Tibial nerve (tissue), 4 donors: ENCODE measurements at regions not wholly inside any gene's neighbourhood (a gene's known extent, or its start where the extent isn't known, plus 50 kb on each side); places are given as distances from the start of the nearest gene placed in this dataset.

Source experiments
- DNase-seq, 2 donors: peaks; one replicate each; pipeline ENCODE4 v3.0.0-alpha.2; 2019; ENCODE audit warnings: low spot score in 2 of 2
- H3K27ac ChIP-seq, 4 donors: fragments of 200-600 bp; sonication (generic) in 3 of 4; one replicate each; pipeline ENCODE4 v1.5.1; 2017 to 2019; ENCODE audit warnings: mild to moderate bottlenecking in 1 of 4
- H3K27me3 ChIP-seq, 2 donors: fragments of 200-600 bp; sonication (generic) in 1 of 2; one replicate each; pipeline versions ENCODE4 v1.5.1 to v1.6.0; 2017 to 2019
- H3K36me3 ChIP-seq, 3 donors: fragments of 200-600 bp; sonication (generic); one replicate each; pipeline ENCODE4 v1.5.1; 2018 to 2019
- H3K4me1 ChIP-seq, 4 donors: fragments of 200-600 bp; sonication (generic) in 3 of 4; one replicate each; pipeline ENCODE4 v1.5.1; 2017 to 2019
- H3K4me3 ChIP-seq, 4 donors: fragments of 200-600 bp; sonication (generic) in 3 of 4; one replicate each; pipeline ENCODE4 v1.5.1; 2017 to 2019; ENCODE audit warnings: mild to moderate bottlenecking in 1 of 4, moderate library complexity in 1 of 4
- H3K9me3 ChIP-seq, 4 donors: fragments of 200-600 bp; sonication (generic) in 3 of 4; one replicate each; pipeline ENCODE4 v1.5.1; 2017 to 2019
- EP300 ChIP-seq, 2 donors: sonication (generic); formaldehyde crosslinking; IDR thresholded peaks; one replicate each; pipeline ENCODE4 v1.6.1; 2017; ENCODE audit warnings: antibody characterized with exemption in 2 of 2, mild to moderate bottlenecking in 1 of 2
- POLR2A ChIP-seq, 2 donors: fragments of 450-650 bp; IDR thresholded peaks; one replicate each; pipeline ENCODE4 v1.6.1; 2017; ENCODE audit warnings: antibody characterized with exemption in 2 of 2, mild to moderate bottlenecking in 2 of 2, moderate library complexity in 2 of 2
- WGBS, 2 donors: methylation state at CpG; one replicate each; pipeline ENCODE4 v1.1.5; 2018; 5-methylcytosine and 5-hydroxymethylcytosine counted together
- TF ChIP-seq, protein P1 (sequence below), 5 experiments: fragments of 200-600 bp in 3 of 5; fragments of 450-650 bp in 2 of 5; sonication (generic) in 3 of 5; IDR thresholded peaks; one replicate each; pipeline ENCODE4 v1.5.1; 2016 to 2019; ENCODE audit warnings: antibody characterized with exemption in 5 of 5, mild to moderate bottlenecking in 3 of 5, moderate library complexity in 2 of 5

DNA sequence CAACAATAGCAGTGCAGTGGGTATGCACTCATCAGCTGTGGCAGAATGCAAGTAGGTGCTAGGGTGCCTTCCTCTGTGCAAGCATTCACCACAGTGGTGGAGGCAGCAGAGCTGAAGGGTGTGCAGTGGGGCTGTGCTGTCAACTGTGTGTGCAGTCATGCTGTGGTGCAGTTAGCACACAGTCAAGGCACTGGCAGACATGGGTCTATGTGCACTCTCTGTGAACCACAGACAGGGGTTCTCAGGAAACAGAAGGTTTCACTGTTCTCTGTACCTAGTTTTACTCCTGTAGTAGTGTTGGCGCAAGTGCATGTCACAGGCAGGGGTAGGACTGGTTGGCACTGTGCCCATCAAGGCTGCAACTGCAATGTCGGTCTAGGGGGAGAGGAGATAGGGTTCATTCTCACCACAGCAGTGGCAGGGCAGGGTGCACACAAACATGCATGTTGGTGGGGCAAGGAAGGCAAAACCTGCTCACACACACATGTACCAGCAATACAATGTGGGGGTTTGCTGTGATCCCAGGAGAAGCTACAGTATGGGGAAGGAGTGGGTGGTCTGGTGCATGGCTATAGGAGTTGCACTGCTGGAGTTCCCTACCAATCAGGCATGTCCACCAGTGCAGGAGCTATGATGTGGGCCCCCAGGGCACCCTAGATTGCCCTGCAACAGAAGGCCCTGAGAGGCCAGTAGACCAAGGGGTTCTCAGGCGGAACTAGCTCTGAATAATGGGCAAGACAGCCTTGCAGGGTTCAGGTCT, 242.7 kb upstream of the DDX18 start:
- no peak overlapping the region for H3K4me3 ChIP-seq
- no peaks in the 10 kb centered on the region for H3K27me3 ChIP-seq
- H3K27ac ChIP-seq = no peak overlapping the region
- no peaks in the 10 kb centered on the region for H3K4me1 ChIP-seq
- peaks cover 0 to 14% (median 1%) of the 10 kb centered on the region in 4 donors for H3K9me3 ChIP-seq
- no peaks in the 10 kb centered on the region for H3K36me3 ChIP-seq
- no peak for TF ChIP-seq EP300 (IDR thresholded peaks at IDR 0.05)
- TF ChIP-seq, protein P1, sequence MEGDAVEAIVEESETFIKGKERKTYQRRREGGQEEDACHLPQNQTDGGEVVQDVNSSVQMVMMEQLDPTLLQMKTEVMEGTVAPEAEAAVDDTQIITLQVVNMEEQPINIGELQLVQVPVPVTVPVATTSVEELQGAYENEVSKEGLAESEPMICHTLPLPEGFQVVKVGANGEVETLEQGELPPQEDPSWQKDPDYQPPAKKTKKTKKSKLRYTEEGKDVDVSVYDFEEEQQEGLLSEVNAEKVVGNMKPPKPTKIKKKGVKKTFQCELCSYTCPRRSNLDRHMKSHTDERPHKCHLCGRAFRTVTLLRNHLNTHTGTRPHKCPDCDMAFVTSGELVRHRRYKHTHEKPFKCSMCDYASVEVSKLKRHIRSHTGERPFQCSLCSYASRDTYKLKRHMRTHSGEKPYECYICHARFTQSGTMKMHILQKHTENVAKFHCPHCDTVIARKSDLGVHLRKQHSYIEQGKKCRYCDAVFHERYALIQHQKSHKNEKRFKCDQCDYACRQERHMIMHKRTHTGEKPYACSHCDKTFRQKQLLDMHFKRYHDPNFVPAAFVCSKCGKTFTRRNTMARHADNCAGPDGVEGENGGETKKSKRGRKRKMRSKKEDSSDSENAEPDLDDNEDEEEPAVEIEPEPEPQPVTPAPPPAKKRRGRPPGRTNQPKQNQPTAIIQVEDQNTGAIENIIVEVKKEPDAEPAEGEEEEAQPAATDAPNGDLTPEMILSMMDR (IDR thresholded peaks at IDR 0.05) = no peak
- TF ChIP-seq POLR2A (IDR thresholded peaks at IDR 0.05) = no peak
- DNase-seq = no peak
- WGBS, 2 donors = 67 to 69% methylated on average over 2 to 3 of the region's 3 CpGs

DNA sequence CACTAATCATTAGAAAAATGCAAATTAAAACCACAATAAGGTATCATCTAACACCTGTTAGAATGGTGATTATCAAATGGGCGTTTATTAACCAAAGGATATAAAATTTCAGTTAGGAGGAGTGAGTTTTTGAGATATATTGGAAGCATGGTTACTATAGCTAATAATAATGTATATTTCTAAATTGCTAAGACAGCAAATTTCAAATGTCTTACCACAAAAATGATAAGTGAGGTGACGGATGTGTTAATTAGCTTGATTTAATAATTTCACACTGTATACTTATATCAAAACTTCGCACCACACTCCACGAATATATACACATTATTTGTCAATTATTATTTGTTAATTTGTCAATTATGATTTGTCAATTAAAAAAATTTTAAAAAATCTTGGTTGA, 227.2 kb upstream of the DDX18 start:
- DNase-seq = no peak
- 86 to 87% methylated on average over 4 of the region's 4 CpGs for WGBS, 2 donors
- Histone ChIP-seq H3K36me3 (no peaks in the 10 kb centered on the region), H3K9me3 (peaks cover 0 to 4% (median 2%) of the 10 kb centered on the region in 4 donors), H3K4me1 (no peaks in the 10 kb centered on the region), H3K27ac (no peak overlapping the region), H3K27me3 (no peaks in the 10 kb centered on the region), H3K4me3 (no peak overlapping the region)
- TF ChIP-seq POLR2A (IDR thresholded peaks at IDR 0.05) (no peak), EP300 (IDR thresholded peaks at IDR 0.05) (no peak)
- TF ChIP-seq, protein P1 (IDR thresholded peaks at IDR 0.05) = no peak

DNA sequence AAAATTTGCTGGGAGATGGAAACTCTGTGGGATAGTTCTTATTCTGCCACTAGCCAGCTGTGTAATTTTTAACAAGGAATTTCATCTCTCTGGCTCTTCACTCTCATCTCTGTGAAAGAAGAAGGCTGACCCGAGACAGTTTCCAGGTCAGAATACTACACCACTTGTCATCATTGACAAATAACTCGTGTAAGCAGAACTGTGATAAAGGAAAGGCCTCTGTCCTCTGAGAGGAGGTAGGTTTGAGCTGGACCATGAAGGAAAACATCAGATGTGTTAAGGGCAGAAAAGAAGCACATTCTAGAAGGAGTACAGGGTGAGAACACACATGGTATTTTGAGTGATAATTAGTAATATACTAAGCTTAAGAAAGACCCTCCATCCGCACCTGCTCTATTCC, 211.4 kb upstream of the DDX18 start:
- no peak for DNase-seq
- H3K4me1 ChIP-seq = no peaks in the 10 kb centered on the region
- no peaks in the 10 kb centered on the region for H3K36me3 ChIP-seq
- no peaks in the 10 kb centered on the region for H3K9me3 ChIP-seq
- TF ChIP-seq EP300 (IDR thresholded peaks at IDR 0.05) = no peak
- TF ChIP-seq POLR2A (IDR thresholded peaks at IDR 0.05) = no peak
- TF ChIP-seq, protein P1 (IDR thresholded peaks at IDR 0.05) = no peak
- H3K27me3 ChIP-seq = no peaks in the 10 kb centered on the region
- no peak overlapping the region for H3K4me3 ChIP-seq
- H3K27ac ChIP-seq = no peak overlapping the region
- WGBS, 2 donors = 43 to 59% methylated on average over 3 of the region's 3 CpGs

DNA sequence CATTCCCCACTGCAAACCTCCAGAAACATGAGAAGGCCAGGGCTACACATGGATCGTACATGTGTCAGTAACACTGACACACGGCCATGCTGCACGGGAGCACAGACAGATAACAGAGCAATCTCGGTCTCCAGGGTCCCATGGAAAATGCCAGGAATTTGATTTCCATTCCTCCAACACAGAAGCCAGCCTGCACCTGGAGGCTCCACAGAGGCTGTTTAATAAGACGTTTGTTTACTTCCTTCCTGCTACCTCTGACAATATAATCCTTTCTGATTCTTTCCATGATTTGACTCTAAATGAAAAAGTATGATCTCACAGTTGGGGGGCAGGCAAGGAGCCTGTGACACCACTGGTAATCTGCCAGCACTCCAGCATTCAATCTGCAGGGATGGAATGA, 210.9 kb upstream of the DDX18 start:
- no peak overlapping the region for H3K27ac ChIP-seq
- no peaks in the 10 kb centered on the region for H3K27me3 ChIP-seq
- WGBS, 2 donors = 37 to 38% methylated on average over 5 of the region's 5 CpGs
- no peak for DNase-seq
- H3K4me3 ChIP-seq = no peak overlapping the region
- H3K4me1 ChIP-seq = no peaks in the 10 kb centered on the region
- no peaks in the 10 kb centered on the region for H3K9me3 ChIP-seq
- TF ChIP-seq POLR2A (IDR thresholded peaks at IDR 0.05) (no peak), EP300 (IDR thresholded peaks at IDR 0.05) (no peak)
- TF ChIP-seq, protein P1 (IDR thresholded peaks at IDR 0.05) = no peak
- H3K36me3 ChIP-seq = no peaks in the 10 kb centered on the region

DNA sequence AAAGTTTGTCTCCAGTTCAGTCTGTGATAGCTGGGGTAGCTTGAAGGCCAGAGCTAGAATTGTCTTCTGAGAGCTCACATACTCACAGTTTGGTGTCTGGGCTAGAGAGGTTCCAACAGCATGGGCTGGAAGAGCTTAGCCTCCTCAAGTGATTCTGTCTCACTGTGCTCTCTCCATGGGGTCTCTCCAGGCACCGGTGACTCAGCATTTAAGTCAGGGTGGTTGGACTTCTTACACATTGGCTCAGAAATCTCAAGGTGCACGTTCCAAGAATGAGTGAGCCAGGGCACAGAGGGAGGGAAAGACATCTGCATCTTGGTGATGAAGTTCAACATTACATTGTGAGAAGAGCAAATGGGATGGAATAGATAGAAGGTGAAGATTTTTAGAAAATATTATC, 207.3 kb upstream of the DDX18 start:
- H3K4me3 ChIP-seq = no peak overlapping the region
- no peak overlapping the region for H3K27ac ChIP-seq
- no peaks in the 10 kb centered on the region for H3K36me3 ChIP-seq
- DNase-seq = no peak
- H3K9me3 ChIP-seq = no peaks in the 10 kb centered on the region
- 42 to 87% methylated on average over 2 of the region's 2 CpGs for WGBS, 2 donors
- no peaks in the 10 kb centered on the region for H3K4me1 ChIP-seq
- H3K27me3 ChIP-seq = no peaks in the 10 kb centered on the region
- TF ChIP-seq POLR2A (IDR thresholded peaks at IDR 0.05) (no peak), EP300 (IDR thresholded peaks at IDR 0.05) (no peak)
- TF ChIP-seq, protein P1 (IDR thresholded peaks at IDR 0.05) = no peak
